GM12865 (cell line): ENCODE measurements at regions not wholly inside any gene's neighbourhood (a gene's known extent, or its start where the extent isn't known, plus 50 kb on each side); places are given as distances from the start of the nearest gene placed in this dataset.
A peak's percentile ranks its signal among the peaks of the same experiment; 100 is the strongest.

Source experiments
- DNase-seq: peaks from one replicate; pipeline ENCODE4 v3.0.0; 2010; ENCODE audit warnings: low read depth
- H3K4me3 ChIP-seq: 2 replicates; pipeline ENCODE4 v1.5.1; 2011; ENCODE audit warnings: mild to moderate bottlenecking, low read depth, low read length, control low read depth
- CTCF ChIP-seq: IDR thresholded peaks from 2 replicates; pipeline ENCODE4 v1.5.1; 2011; ENCODE audit warnings: low read length, control low read depth, low read depth, inconsistent platforms; ENCODE audit not compliant: insufficient read depth; ENCODE audit errors: missing control alignments

- no peak for TF ChIP-seq CTCF
- no peak overlapping the region for H3K4me3 ChIP-seq
- DNase-seq = no peak
Observed at GRCh38 chr1:37242501-37242900, 208.2 kb upstream of the GRIK3 start.

- no peak overlapping the region for H3K4me3 ChIP-seq
- no peak for TF ChIP-seq CTCF
- no peak for DNase-seq
Observed at GRCh38 chr1:37243368-37244082, 209.2 kb upstream of the GRIK3 start.

GRCh38 chr1:37244083-37244480 is 209.8 kb upstream of the GRIK3 start:
- H3K4me3 ChIP-seq = no peak overlapping the region
- no peak for DNase-seq
- no peak for TF ChIP-seq CTCF

- no peak for TF ChIP-seq CTCF
- no peak for DNase-seq
- no peak overlapping the region for H3K4me3 ChIP-seq
Observed at GRCh38 chr1:37244815-37245214, 210.5 kb upstream of the GRIK3 start.

- DNase-seq = no peak
- no peak for TF ChIP-seq CTCF
- no peak overlapping the region for H3K4me3 ChIP-seq
Observed at GRCh38 chr1:37246631-37247030, 212.3 kb upstream of the GRIK3 start.

- no peak overlapping the region for H3K4me3 ChIP-seq
- TF ChIP-seq CTCF = no peak
- no peak for DNase-seq
Observed at GRCh38 chr1:37250371-37250770, 216.1 kb upstream of the GRIK3 start.

- H3K4me3 ChIP-seq = no peak overlapping the region
- TF ChIP-seq CTCF = no peak
- DNase-seq = peak; percentile 7
Observed at GRCh38 chr1:37255136-37255795, 219.1 kb upstream of the ZC3H12A start.
